ENCODE measurements at regions not wholly inside any gene's neighbourhood (a gene's known extent, or its start where the extent isn't known, plus 50 kb on each side); places are given as distances from the start of the nearest gene placed in this dataset.

DNA sequence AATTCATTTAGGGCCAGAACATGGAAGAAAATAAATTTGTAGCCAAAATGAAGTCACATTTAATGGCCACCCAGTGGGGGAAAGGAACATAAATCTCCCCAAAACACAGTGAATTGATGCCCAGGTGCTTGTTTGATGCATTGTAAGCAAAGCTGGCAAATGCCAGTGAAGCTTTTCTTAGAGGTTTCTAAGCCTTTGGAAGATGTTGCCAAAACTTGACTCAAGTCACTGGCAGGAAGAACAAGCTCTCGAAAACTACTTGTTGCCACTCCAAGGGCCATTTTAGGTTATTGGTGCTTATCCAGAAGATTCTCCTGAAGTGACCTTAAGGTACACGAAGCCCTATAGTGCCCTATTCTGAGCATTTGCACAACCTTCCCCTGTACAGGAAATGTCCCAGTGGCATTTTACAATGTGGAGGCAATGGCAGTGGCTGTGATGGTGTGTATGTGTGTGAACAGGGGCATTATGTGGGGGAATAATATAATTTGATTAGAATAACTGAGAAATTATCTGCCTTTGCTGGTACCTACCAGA, 89.5 kb upstream of the NOVA1 start:
- Histone ChIP-seq H3K27me3 (no peaks in the 10 kb centered on the region), H3K27ac (no peak overlapping the region), H3K4me3 (no peak overlapping the region), H3K36me3 (no peaks in the 10 kb centered on the region), H3K9me3 (peaks cover 0 to 13% (median 0%) of the 10 kb centered on the region in 12 donors), H3K4me1 (no peaks in the 10 kb centered on the region)
- ATAC-seq = no peak
- intact Hi-C loops (cut with DNase I) = no loop called here
- TF ChIP-seq, protein P1, sequence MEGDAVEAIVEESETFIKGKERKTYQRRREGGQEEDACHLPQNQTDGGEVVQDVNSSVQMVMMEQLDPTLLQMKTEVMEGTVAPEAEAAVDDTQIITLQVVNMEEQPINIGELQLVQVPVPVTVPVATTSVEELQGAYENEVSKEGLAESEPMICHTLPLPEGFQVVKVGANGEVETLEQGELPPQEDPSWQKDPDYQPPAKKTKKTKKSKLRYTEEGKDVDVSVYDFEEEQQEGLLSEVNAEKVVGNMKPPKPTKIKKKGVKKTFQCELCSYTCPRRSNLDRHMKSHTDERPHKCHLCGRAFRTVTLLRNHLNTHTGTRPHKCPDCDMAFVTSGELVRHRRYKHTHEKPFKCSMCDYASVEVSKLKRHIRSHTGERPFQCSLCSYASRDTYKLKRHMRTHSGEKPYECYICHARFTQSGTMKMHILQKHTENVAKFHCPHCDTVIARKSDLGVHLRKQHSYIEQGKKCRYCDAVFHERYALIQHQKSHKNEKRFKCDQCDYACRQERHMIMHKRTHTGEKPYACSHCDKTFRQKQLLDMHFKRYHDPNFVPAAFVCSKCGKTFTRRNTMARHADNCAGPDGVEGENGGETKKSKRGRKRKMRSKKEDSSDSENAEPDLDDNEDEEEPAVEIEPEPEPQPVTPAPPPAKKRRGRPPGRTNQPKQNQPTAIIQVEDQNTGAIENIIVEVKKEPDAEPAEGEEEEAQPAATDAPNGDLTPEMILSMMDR (IDR thresholded peaks at IDR 0.05) = no peak
- DNase-seq = no peak
- 70 to 82% (median 79%) methylated on average over 2 of the region's 2 CpGs for WGBS, 4 donors

DNA sequence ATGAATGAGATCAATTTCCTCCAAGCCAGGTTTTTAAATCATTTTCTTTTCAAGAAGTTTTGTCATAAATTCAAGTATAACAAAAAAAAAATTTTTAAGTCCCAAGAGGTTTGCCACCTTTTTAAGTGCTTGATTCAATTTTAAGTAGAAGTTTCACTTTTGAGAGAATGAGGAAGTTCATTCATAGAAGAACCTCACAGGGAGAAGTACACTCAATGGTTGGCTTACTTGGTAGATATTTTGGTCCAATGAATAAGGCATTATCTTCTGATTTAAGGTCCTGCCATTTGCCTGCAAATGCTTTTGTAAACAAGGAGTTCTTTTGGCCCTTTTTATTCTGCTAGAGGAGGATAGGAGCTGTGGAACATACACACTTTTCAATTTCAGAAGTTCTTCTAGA, 96.7 kb upstream of the NOVA1 start:
- Histone ChIP-seq H3K4me1 (no peaks in the 10 kb centered on the region), H3K4me3 (no peak overlapping the region), H3K27me3 (no peaks in the 10 kb centered on the region), H3K27ac (no peak overlapping the region), H3K9me3 (peaks cover 0 to 2% (median 0%) of the 10 kb centered on the region in 12 donors), H3K36me3 (no peaks in the 10 kb centered on the region)
- intact Hi-C loops (cut with DNase I) = no loop called here
- ATAC-seq (no peak), DNase-seq (no peak)
- TF ChIP-seq, protein P1 (IDR thresholded peaks at IDR 0.05) = no peak
- no peak for TF ChIP-seq POLR2A (IDR thresholded peaks at IDR 0.05)

DNA sequence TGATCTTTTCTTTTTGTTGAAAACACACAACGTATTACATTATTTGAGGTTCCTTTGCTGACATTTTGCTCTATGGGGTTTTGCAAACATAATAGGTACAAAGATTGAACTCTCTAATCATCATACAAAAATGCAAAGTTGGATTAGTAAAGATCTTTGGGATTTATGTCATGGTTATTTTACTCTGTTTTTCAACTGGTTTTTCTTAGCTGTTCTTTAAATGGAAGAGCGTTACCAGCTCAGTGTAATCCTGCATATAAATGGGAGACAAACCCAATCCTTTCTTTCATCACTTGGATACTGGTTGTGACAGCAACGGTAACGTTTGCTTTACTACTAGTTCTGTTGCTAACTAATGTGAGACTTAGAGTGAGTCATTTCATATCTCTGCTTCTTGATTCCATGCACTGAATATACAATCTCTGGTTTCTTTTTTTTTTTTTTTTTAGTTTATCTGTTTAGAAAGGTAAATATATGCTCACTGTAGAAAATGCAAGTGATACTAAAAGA, 104.9 kb upstream of the NOVA1 start:
- Histone ChIP-seq H3K9me3 (no peaks in the 10 kb centered on the region), H3K36me3 (no peaks in the 10 kb centered on the region), H3K27me3 (no peaks in the 10 kb centered on the region), H3K27ac (no peak overlapping the region), H3K4me1 (no peaks in the 10 kb centered on the region), H3K4me3 (no peak overlapping the region)
- intact Hi-C loops (cut with DNase I) = no loop called here
- ATAC-seq = no peak
- DNase-seq = no peak
- WGBS, 4 donors = 60 to 71% (median 61%) methylated on average over 4 of the region's 4 CpGs
- TF ChIP-seq, protein P1 (IDR thresholded peaks at IDR 0.05) = no peak
- no peak for TF ChIP-seq POLR2A (IDR thresholded peaks at IDR 0.05)

DNA sequence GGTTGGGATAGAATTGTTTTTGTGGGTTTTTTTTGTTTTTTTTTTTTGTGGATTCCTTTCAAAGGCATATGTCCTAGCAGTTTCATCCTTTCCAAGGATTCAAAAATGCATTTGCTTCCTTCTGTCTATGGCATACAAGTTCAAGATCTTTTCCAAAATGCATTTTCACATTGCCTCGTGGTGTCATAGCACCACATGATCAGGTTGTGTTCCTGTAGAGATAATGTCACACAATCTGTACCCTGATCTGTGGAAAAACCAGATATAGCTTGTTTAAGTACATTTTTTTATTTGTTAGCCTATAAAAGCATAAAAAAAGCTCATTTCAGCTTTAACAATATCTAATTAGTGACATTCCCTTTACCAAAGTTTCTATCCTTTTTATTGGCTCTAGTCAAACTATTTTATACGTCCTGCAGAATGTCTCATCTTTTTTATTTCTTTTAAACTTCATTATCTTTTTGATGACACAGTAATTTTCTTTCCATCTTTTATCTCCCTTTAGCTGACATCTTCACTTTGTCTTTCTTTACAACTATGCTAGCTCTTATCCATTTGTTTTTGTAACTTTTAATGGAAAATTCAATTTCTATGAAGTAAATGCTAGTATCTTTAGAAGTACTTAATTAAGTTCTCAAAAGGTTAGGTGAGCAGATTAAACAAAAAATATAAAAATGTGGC, 106.0 kb upstream of the NOVA1 start:
- Histone ChIP-seq H3K27me3 (no peaks in the 10 kb centered on the region), H3K36me3 (no peaks in the 10 kb centered on the region), H3K9me3 (no peaks in the 10 kb centered on the region), H3K4me1 (no peaks in the 10 kb centered on the region), H3K27ac (no peak overlapping the region), H3K4me3 (no peak overlapping the region)
- intact Hi-C loops (cut with DNase I) = no loop called here
- WGBS, 4 donors = 65 to 73% (median 68%) methylated on average over 2 of the region's 2 CpGs
- DNase-seq (no peak), ATAC-seq (no peak)
- TF ChIP-seq, protein P1 (IDR thresholded peaks at IDR 0.05) = no peak
- no peak for TF ChIP-seq POLR2A (IDR thresholded peaks at IDR 0.05)

Measured in heart left ventricle (tissue), 16 donors.